ENCODE measurements at regions not wholly inside any gene's neighbourhood (a gene's known extent, or its start where the extent isn't known, plus 50 kb on each side); places are given as distances from the start of the nearest gene placed in this dataset.

DNA sequence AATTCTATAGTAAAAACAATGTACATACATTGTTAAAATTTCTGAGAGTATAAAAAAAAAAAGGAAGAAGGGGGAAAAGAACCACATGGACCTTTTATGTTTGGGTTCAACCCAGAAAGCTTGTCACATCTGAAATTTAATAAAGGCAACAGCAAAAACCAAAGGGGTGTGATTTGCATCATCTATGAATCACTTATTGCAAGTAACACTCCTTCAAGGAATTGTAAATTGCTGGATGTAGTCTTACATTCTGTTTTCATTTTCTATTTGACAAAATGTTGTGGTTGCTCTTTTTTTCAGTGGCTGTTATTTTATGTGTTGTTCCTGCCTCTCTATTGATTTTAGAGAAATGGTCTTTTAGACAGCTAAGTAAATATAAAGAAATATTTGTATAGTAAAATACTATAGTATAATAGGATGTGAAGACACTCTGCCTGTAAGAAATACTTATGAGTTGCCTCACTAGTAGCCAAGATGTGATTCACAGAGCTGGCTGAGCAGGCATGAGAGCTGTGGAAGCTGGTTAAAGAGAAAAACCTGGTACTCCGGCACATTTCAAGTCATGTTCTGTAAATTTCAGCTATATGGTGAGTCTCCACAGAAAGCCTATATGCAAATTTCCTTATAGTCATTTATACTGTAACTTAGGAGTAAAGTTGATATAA, 131.1 kb upstream of the CNTLN start:
- no peak for TF ChIP-seq CTCF (IDR thresholded peaks at IDR 0.05)
- TF ChIP-seq POLR2A (IDR thresholded peaks at IDR 0.05) = no peak

Data from Peyer's patch (tissue), 4 donors.